ENCODE measurements at regions not wholly inside any gene's neighbourhood (a gene's known extent, or its start where the extent isn't known, plus 50 kb on each side); places are given as distances from the start of the nearest gene placed in this dataset.

- no peak for DNase-seq (ENCODE audit: low read depth in 2 of 2)
Measured at GRCh38 chr12:24045816-24046257, 96.4 kb upstream of the SOX5 start.

GRCh38 chr12:24044941-24045703 lies 95.7 kb upstream of the SOX5 start:
- DNase-seq (ENCODE audit: low read depth in 2 of 2), result no peak

GRCh38 chr12:24042651-24043050 lies 93.2 kb upstream of the SOX5 start:
- no peak for DNase-seq (ENCODE audit: low read depth in 2 of 2)

GRCh38 chr12:24039113-24039525 lies 89.6 kb upstream of the SOX5 start:
- no peak for DNase-seq (ENCODE audit: low read depth in 2 of 2)

DNA sequence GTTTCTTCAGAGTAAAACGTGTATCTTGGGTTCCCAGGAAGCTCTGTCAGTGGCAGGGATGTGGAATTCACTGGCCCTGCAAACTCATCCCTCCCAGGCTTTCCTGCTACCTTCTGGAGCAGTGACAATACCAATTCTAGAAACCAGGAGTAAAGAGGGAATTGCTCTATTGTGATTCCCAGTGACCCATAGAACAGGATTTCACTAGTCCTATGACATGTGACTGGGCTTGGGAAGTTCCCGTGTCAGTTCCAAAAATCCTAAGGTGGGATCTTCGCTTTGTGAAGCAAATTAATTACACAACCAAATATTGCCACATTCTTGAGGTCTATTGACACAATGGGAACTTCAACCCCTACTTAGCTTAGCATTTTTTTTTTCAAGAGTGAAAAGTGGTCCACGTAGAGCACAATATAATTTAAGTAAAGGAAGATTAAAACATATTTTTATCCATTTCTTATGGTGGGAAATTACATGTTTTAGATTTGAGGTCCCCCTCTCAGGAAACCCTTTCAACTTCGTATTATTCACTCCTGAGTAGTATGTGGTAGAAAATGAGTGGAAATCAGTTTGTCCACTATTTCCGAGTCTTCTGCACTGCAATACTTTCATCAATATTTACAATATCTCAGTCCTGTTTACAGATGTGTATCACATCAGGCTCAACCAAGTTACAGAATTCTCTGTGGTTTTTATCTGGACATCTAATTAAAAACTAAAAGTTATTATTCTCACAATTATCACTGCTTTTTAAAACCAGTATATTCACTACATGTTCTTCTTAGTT lies 88.9 kb upstream of the SOX5 start:
- no peak for DNase-seq (ENCODE audit: low read depth in 2 of 2)

DNA sequence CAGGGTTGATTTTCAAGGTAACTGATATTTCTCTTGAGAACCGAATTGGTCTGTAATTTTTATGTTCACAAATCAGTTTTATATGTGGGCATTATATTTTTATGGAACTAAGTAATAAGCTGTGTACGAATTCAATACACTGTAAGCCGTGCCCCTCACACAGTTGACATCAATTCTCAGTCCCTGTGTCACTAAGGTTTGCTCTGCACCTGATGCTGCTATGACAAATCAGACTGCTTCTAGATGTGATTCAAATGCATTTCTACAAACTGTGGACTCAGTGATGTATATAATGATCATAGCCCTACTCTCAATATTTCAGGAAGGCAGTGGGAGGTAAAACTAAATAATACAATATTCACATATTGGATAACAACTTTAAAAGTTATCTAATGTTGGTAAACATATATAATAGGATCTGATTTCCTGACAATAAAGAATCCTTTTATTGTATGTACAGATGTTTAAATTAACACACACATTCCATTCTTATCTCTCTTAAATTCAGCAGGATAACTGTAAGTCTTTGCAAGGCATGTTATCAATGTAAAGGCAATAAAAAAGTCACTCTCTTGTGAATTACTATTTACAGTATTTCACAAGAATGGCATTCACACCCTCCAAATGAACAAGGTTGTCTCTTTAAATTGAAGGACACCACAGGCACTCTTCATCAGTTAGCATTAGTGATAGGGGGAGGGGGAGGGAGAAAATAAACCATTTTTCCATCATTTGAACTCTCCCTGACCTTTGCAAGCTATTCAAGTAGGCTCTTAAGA lies 87.2 kb upstream of the SOX5 start:
- no peak for DNase-seq (ENCODE audit: low read depth in 2 of 2)

DNA sequence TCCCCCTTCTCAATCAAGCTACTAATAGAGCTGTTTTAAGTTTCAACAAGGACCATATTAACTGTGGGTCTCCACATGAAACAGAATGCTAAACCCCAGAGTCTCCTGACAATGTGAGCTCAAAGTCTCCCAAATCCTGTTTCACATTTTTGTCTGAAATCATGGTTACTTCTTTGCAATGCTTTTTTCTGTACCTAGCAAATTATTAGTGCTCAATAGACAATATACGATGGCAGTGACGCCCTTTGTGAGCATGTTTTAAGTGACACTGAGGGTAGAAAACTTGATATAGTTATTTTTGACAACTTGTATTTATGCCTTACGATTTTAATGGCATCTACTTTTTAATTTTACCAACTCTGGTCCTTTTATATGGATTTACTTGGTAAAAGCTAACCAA lies 85.4 kb upstream of the SOX5 start:
- no peak for DNase-seq (ENCODE audit: low read depth in 2 of 2)

DNA sequence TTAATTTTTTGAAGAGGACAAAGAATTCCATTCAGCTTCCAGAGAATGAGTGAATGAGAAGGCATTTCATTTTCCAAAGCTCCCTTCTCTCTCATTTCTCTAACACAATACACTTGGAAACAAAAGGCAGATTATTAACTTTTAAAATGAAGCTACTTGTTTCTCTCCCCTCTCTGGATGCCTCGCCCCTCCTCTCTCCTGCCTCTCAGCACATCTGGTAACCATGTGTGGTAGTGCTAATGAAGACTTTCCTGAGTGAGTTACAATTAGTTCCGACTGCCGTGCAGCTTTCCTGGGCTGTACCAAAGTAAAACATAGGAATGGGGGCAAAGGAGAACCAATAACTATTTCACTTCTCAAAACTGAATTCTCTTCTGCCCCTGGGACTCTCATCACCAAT lies 84.7 kb upstream of the SOX5 start:
- no peak for DNase-seq (ENCODE audit: low read depth in 2 of 2)

DNA sequence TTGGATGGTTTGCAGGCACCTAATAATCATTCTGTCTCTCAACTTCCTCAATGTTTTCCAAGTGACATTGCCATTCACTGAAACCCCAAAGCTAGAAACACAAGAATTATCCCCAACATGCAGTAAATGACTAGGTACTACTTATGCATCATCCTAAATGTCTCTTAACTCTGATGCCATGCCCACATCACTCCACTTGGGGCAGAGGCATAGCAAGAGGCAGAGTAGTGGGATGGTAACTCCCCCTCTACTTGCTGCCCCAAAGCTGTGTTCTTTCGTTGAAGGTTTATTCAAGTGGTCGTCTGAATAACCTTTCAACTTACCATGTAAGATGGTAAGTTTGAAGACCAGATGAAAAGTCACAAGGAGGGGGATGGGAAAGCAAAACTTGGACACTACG lies 77.9 kb upstream of the SOX5 start:
- no peak for DNase-seq (ENCODE audit: low read depth in 2 of 2)

GRCh38 chr12:24025153-24025798 lies 75.8 kb upstream of the SOX5 start:
- DNase-seq (ENCODE audit: low read depth in 2 of 2), result no peak

- DNase-seq (ENCODE audit: low read depth in 2 of 2), result no peak
Measured at GRCh38 chr12:24023081-24023480, 73.6 kb upstream of the SOX5 start.

DNA sequence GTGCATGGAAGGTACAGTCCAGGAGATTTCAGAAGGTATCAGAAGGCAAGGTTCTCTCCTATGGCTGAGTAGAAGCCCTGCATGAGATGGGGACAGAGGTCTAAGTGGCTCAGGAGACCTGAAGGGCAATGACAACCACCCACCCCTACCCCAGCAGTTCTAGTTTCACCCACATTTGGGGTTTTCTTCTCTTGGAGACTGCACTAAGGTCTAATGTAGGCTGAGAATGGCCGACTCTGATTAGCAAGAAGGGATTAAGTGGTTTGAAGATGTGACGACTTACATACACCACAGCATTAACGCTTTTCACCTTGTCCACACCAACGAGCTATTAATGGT lies 71.7 kb upstream of the SOX5 start:
- no peak for DNase-seq (ENCODE audit: low read depth in 2 of 2)

DNA sequence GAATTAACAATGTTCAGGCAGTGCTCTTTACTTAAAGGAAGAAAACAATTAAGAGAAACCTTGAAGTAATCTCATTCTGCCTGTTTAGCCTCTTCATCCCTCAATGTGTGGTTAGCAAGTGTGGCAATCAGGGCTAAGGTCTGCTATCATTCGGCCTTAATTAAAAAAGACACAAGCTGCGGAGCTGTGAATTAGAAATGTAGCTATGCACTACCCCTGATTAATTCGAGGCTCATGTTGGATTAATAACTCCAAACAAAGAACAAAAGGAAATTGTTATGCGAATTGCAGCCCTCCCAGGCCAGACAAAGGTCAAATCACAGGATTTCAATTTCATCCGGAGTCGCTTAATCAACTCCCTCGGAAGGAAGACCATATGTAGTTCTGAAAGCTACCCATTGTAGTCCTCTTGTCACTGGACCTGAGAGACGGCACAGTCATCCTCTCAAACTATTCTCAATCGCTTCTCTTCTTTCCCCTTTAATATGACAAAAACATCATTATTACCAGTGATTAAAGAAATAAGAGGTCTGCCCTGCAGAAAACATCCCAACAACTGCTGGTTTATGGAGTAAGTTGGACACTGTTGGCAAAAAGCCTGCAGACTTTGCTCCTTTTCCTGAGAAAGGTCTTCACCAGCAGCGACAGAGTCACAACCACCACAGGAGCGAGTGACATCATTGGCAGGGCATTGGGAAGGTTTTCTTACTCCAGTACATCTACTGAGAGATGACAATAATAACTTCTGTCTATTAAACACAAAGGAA lies 71.1 kb upstream of the SOX5 start:
- DNase-seq (ENCODE audit: low read depth in 2 of 2), result no peak

GRCh38 chr12:24015833-24016160 lies 66.3 kb upstream of the SOX5 start:
- no peak for DNase-seq (ENCODE audit: low read depth in 2 of 2)

GRCh38 chr12:24014915-24015832 lies 65.7 kb upstream of the SOX5 start:
- no peak for DNase-seq (ENCODE audit: low read depth in 2 of 2)

DNA sequence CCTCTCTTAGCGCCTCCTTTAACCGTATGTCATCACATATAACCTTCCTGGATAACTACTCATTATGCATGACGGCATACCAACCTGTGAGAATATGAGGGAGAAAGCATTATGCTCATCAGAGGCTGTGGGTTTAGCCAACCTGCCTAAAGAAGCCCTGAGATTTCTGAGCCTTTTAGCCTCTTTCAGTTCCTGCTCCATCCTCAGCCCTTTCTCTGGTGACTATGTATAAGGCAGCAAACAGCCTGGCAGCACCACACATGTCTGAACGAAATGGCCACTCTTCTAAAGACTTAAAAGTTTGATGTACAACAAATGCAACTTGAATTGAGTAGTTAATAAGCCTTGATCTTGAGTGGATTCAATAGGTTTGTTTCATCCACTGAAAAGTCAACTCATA lies 64.8 kb upstream of the SOX5 start:
- DNase-seq (ENCODE audit: low read depth in 2 of 2), result no peak

DNA sequence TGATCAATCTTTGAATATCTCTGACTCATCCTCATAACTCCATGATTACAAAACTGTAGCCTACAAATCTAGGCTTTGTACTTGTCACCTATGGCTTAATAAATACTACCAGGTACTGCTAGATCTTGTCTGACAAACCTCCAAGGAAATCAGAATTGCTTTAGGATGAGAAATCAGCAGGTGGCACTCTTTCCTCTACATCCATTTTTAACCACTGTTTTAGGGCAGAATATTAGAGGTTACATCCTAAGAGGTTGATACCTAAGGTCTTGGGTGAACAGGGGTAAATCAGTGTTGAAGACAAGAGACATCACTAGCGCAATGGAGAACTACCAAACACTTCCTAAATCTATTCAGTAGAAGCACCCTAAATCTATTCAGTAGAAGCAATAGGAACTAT lies 63.1 kb upstream of the SOX5 start:
- DNase-seq (ENCODE audit: low read depth in 2 of 2), result no peak

- DNase-seq (ENCODE audit: low read depth in 2 of 2), result no peak
Measured at GRCh38 chr12:24011927-24012507, 62.5 kb upstream of the SOX5 start.

DNA sequence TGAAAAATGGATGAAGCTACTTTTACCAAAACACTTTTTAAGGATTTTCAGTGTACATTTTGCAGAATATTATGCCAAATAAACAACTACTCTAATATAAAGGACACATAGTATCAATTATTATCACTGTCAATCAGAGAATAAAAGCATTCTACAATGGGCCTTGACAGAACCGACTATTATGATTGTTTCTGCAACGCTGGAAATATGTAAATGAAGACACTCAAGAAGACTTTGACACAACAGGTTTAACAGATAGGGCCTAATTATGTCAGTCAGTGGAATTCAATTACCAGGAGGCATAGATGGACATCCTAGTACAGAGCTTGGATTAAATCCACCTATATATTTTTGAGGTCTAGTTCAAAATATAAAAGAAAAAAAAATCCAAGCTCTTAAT lies 58.7 kb upstream of the SOX5 start:
- DNase-seq (ENCODE audit: low read depth in 2 of 2), result no peak

Data from stimulated activated CD8-positive, alpha-beta memory T cell treated with anti-CD3 and anti-CD28 coated beads, Interleukin-15, amount 100 ng/mL, for 48 hours (primary cell).